ENCODE measurements at regions not wholly inside any gene's neighbourhood (a gene's known extent, or its start where the extent isn't known, plus 50 kb on each side); places are given as distances from the start of the nearest gene placed in this dataset.

DNA sequence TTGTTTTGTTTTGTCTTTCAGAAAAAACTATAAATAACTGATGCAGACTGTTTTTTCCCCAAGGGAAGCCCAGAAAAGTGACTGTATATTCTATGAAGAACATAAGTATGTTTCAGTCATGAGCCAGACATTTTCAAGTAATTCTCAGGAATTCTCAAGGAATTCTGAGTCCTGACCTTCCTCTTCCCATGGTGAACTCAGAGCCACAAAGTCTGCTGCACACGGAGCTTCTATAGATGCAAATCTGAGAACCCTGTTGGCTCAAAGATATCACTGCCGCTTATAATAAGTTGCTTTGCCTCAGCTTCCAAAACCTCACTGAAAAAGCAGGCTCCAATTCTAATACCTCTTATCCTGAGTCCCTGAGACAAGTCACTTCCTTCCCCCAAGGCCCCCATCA is 418.5 kb upstream of the RUNX1 start:
- TF ChIP-seq EZH2 (optimal IDR thresholded peaks at IDR 0.05; ENCODE audit: low read depth, low read length) (no peak), CTCF (IDR thresholded peaks at IDR 0.05; ENCODE audit: low read length) (no peak), EZH2phosphoT487 (IDR thresholded peaks at IDR 0.05; ENCODE audit: low read length) (no peak)
